Sciatic nerve (tissue), 2 donors: ENCODE measurements at regions not wholly inside any gene's neighbourhood (a gene's known extent, or its start where the extent isn't known, plus 50 kb on each side); places are given as distances from the start of the nearest gene placed in this dataset.

ENCODE experiments used
- ATAC-seq: fragments of 200-7000 bp; cut with Tn5 transposase; one replicate; pipeline ENCODE4 v1.9.1; 2020; ENCODE audit warnings: mild to moderate bottlenecking, moderate library complexity
- DNase-seq: peaks from one replicate; pipeline ENCODE4 v3.0.0-alpha.2; 2020; ENCODE audit warnings: low spot score
- intact Hi-C: fragments of 100-400 bp; cut with DNase I; formaldehyde crosslinking; loops from one replicate; pipeline ENCODE4 v1.14.2; 2022
- donor health status: DM: no; HTN: no; CAD: no.
- donor health status: DM: no; HTN: no; CAD: no.

- intact Hi-C loops: no loop called here
- no peak for ATAC-seq
- peak; percentile 50 for DNase-seq
Measured at GRCh38 chr3:180325533-180325932, 276.4 kb upstream of the TTC14 start.

GRCh38 chr3:180325958-180326357 is 276.0 kb upstream of the TTC14 start:
- ATAC-seq: no peak
- intact Hi-C loops: no loop called here

GRCh38 chr3:180329187-180329586 is 272.8 kb upstream of the TTC14 start:
- no peak for DNase-seq
- no peak for ATAC-seq
- intact Hi-C loops: no loop called here

More at GRCh38 chr3:180325958-180326357, 276.0 kb upstream of the TTC14 start:
- DNase-seq: no peak

- intact Hi-C loops: no loop called here
- ATAC-seq (no peak), DNase-seq (no peak)
Measured at GRCh38 chr3:180329847-180330246, 272.1 kb upstream of the TTC14 start.

GRCh38 chr3:180330440-180330839 is 271.5 kb upstream of the TTC14 start:
- no peak for DNase-seq
- intact Hi-C loops: no loop called here
- ATAC-seq: no peak

- ATAC-seq: no peak
- intact Hi-C loops: no loop called here
- DNase-seq: no peak
Measured at GRCh38 chr3:180332608-180333007, 269.4 kb upstream of the TTC14 start.

- ATAC-seq: no peak
- DNase-seq: no peak
- intact Hi-C loops: no loop called here
Measured at GRCh38 chr3:180335050-180335449, 266.9 kb upstream of the TTC14 start.

- no peak for ATAC-seq
- intact Hi-C loops: no loop called here
- no peak for DNase-seq
Measured at GRCh38 chr3:180340395-180340794, 261.6 kb upstream of the TTC14 start.

- DNase-seq (no peak), ATAC-seq (no peak)
- intact Hi-C loops: no loop called here
Measured at GRCh38 chr3:180341516-180341915, 260.4 kb upstream of the TTC14 start.

GRCh38 chr3:180351601-180352000 is 250.4 kb upstream of the TTC14 start:
- DNase-seq (no peak), ATAC-seq (no peak)
- intact Hi-C loops: no loop called here

GRCh38 chr3:180352261-180352660 is 249.7 kb upstream of the TTC14 start:
- ATAC-seq: no peak
- DNase-seq: no peak
- intact Hi-C loops: no loop called here

- no peak for ATAC-seq
- intact Hi-C loops: no loop called here
- no peak for DNase-seq
Measured at GRCh38 chr3:180354214-180354613, 247.7 kb upstream of the TTC14 start.

- DNase-seq (no peak), ATAC-seq (no peak)
- intact Hi-C loops: no loop called here
Measured at GRCh38 chr3:180358179-180358578, 243.8 kb upstream of the TTC14 start.

- DNase-seq (no peak), ATAC-seq (no peak)
- intact Hi-C loops: no loop called here
Measured at GRCh38 chr3:180359061-180359952, 242.7 kb upstream of the TTC14 start.

- no peak for DNase-seq
- intact Hi-C loops: no loop called here
- ATAC-seq: no peak
Measured at GRCh38 chr3:180359953-180360279, 242.0 kb upstream of the TTC14 start.

- intact Hi-C loops: no loop called here
- ATAC-seq: no peak
Measured at GRCh38 chr3:180362081-180362480, 239.9 kb upstream of the TTC14 start.

GRCh38 chr3:180375831-180376230 is 226.1 kb upstream of the TTC14 start:
- intact Hi-C loops: no loop called here
- DNase-seq (no peak), ATAC-seq (no peak)

More at GRCh38 chr3:180362081-180362480, 239.9 kb upstream of the TTC14 start:
- DNase-seq: no peak

GRCh38 chr3:180378496-180378895 is 223.5 kb upstream of the TTC14 start:
- intact Hi-C loops: no loop called here
- DNase-seq: no peak
- ATAC-seq: no peak

- DNase-seq: no peak
- intact Hi-C loops: no loop called here
- ATAC-seq: peak; percentile 97
Measured at GRCh38 chr3:180382638-180383180, 219.3 kb upstream of the TTC14 start.

- DNase-seq: no peak
- intact Hi-C loops: no loop called here
Measured at GRCh38 chr3:180383332-180384020, 218.5 kb upstream of the TTC14 start.

More at GRCh38 chr3:180383332-180384020, 218.5 kb upstream of the TTC14 start:
- peak; percentile 72 for ATAC-seq
